MV-4-11 (cell line): ENCODE measurements at regions not wholly inside any gene's neighbourhood (a gene's known extent, or its start where the extent isn't known, plus 50 kb on each side); places are given as distances from the start of the nearest gene placed in this dataset.
A peak's percentile ranks its signal among the peaks of the same experiment; 100 is the strongest.

Source experiments
- DNase-seq: peaks from one replicate; lab custom pipeline; 2025; lab: John Stamatoyannopoulos, UW

DNA sequence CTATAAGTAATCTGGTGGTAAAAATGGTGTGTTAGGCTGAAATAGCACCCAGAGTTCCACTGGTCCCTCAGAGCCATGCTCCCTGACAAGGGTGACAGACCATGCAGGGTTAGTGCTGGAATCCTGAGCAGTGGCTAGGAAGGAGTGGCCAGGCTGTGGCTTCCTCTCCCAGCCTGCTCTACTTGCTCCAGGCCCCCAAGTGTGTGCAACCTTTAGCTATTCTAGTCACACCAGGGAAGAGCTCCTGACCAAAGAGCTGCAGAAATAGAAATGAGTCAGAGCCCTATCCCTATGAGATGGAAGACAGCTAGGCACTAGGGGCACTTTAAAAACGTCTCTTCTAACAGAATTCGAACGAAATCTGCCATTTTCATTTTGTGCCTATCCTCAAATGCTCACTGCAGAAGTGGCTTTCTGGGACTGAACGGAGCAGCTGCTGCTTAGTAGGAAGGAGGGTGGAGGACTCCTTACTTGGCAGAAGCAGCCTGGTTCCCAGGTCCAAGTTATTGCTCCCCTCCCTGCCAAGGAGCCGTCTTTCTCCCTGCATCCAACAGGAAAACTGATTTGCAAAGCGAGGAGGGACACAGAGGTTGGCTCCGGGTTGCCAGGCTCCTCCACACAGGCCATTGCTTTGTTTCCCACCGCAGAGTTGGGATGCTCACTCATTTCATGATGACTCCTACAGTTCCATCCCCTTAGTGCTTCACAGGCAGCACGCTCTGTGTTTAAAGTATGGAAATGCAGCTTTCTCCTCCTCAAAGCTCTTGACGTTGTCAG is 754.5 kb downstream of the C6orf118 start:
- no peak for DNase-seq

DNA sequence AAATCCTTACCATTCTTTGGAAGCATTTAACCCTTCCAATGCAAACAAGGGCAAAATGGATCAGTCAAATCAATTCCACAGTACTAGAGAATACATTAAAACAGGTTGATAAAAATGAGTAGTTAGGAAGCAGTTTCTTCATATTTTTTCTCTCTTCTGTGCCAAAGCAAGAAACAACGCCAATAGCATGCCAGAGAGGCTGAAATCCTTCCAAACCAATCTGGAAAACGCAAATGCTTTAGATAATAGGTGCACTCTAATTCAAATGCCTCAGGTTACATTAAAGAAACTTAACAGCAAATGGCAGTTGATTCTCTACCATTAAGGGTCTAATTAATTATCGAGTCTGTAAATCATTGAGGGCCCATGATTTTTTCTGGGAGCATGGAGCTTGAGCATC is 755.2 kb downstream of the C6orf118 start:
- no peak for DNase-seq

DNA sequence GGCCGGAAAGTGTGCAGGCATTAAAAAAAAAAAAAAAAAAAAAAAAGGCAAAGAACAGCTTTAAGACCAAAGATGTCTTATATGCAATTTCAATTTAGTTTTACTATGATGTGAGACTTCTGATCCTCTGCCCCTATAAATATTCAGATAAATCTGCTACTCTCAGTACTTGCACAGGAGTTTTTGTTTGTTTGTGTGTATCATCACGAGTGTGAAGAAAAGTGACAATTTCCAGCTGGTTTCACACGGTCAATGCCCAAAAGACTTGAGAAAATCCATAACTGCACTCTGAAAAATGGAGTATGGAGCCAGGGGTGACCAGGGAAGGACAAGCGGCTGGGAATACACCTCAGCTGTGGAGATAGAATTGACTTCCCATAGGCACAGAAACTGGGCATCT is 757.7 kb downstream of the C6orf118 start:
- no peak for DNase-seq

DNA sequence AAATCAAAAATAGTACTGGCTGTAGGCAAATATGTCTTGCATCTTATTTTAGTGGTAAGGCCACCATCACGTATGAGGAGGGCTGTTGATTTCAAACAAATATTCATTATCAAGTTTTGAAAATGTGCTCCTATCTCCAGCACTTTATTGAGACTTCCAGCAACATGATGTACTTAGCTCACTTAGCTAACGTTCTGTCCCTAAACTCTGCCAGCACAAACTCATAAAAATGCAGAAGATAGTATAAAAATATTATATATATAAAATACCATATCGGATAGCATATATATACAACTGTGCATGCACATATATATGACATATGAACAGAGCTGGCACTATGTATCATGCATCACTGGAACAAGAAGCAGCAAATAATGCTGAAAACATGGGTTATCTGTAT is 762.3 kb downstream of the C6orf118 start:
- DNase-seq: no peak

DNA sequence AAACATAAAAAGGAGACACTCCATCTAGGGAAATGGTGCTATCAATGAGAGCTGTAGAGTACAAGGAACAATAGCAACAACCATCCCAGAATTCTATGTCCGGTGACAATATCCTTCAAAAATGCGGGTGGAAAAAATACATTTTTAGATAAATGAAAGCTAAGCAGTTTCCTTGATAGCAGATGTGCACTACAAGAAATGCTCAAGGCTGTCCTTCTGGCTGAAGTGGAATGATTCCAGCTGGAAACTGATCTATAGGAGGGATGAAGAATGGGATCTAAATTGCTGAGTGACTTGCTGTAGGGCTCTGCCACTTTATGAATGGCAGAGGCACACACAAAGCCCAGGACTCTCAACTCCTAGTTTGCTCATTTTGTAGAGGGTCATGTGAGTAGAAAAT is 763.1 kb downstream of the C6orf118 start:
- no peak for DNase-seq

DNA sequence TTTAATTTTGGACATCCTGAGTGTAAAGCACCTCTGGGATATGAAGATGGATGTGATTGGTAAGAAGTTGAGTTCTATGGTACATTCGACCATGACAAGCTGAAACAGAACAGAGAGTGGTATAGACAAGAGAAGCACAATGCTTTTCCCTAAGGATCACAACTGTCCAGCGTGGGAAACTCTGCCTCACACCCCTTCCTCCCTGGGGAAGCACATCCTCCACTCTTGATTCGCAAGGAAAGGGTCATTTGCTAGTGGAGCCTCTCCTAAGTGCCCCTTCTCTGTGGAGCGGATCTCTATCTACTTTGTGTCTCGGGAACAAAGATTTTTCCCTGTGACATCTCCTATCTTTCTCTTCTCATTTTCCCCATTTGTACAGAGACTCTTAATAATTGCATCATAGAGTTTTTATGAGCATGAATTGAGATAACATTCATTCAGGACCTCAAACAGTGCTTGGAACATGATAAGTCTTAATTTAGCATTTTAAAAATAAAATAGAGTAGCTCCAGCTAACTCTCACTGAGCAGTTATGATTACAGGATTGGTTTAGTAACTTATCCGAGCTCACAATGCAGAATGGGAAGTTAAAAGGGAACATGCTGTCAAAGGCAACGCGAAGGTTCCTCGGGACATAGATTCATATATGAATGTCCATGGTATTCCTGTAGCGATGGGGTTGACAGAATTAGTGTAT is 775.2 kb downstream of the C6orf118 start:
- DNase-seq: no peak

DNA sequence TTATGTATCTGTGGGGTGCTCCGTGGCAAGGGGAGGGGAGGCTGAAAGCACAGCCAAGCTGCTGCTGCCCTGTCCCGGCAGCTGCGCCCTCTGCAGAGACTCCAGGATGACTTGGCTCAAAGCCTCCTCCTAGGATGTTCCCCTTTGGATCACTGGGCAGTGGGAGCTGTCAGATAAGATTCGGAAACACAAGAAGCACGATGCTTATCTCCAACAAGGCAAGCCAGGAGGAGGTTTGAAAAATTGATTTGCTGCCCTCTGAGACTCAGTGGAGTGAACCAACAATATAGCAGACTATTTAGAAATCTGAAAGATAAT is 776.4 kb downstream of the C6orf118 start:
- no peak for DNase-seq

DNA sequence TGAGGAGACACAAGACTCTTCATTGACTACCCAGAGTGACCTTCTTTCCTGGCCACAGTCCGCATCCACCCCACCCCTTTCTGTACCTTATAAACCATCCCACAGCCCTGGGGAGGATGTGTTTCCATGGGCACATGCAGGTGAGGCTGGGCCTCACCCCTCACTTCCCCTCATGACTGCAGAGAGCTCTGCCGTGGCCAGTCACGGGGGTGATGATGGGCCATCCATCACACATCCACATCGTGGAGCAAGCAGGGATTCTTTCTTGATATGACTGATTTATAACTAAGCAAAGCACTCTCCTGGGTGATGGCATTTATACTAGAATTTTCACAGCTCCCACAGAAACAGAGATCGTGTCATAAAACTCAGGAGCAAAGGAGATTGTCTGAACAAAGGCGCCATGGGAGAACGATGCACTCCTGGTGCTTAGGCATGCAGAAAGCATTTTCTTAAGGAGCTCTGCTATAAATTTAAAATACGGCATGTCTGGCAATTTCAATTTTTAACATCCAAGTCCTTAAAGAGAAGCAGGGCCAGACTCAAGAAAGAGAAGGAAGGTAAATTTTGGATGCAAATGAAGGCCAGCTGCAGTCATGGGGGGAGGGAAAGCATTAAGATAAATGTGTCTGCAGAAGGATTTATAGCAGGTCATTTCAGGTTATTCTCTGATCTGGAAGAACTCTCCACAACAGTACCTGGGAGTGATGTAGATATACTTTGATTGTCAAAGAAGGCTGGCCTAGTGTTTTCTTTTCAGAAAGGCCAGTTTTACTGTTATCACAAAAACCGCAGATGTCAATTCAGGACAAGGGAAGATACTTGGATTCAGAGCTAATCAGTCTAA is 777.0 kb downstream of the C6orf118 start:
- DNase-seq: no peak

DNA sequence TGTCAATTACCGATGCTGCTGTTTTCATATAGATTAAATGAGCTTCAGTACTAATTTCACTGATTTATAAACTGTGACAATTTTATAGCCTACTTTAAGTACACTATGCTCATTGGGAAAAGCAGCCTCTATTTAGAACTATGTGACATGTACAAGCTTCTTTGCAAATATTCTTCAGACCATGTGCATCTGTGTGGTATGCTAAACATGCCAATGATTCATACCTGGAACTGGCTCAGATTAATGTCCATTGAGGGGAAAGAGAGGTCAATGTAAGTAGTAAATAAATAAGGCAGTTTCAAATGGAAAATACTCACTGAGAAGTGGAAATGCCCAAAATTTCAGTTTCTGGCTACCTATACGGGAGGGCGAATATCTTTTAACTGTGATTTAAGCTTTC is 777.7 kb downstream of the C6orf118 start:
- DNase-seq: no peak

DNA sequence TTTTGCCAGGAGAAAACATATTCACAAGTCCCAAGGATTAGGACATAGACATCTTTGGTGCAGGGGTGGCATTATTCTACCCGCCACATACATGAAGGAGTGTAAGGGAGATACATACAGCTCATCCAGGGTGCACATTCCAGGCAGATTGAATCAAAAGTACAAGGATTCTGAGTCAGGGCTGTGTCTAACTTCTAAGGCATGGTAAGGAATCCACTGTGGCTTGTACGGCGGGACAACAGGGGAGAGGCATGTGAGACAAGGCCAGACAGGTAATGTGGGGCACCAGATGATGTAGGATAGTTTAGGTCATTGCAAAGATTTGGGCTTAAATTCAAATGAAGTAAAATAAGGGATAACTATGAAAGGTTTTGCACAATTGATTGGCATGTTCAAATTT is 780.9 kb downstream of the C6orf118 start:
- no peak for DNase-seq

DNA sequence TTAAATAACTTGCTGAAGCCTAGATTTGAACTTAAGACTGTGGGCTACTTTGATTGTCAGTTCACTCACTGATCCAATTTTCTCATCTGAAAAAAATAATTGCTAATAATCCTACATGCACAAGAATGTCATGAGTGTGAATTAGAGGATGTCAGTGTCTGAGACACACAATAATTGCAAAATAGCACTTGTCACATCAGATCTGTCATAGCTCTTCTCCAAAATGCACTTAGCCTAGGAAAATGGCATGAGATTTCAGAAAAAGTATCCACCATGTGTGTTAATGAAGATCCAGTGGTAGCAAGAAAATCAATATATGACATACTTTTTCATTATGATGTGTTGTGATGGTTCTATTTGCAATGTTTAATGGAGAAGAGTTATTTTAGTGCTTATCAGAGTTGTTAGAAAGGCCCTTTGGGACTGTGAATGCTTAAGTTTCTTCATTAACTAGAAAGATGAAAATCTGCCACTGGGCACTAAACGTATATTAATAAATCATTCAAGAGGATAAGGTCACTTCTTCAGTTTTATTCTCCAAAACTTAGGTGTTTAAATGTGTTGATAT is 786.2 kb downstream of the C6orf118 start:
- no peak for DNase-seq

DNA sequence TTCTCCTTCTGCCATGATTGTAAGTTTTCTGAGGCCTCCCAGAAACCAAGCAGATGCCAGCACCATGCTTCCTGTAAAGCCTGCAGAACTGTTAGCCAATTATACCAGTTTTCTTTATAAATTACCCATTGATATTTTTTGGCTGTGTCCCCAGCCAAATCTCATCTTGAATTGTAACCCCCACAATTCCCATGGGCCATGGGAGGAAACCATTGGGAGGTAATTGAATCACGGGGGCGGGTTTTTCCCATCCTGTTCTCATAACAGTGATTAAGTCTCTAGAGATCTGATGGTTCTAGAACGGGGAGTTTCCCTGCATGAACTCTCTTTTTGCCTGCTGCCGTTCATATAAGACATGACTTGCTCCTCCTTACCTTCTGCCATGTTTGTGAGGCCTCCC is 788.5 kb downstream of the C6orf118 start:
- DNase-seq: no peak

DNA sequence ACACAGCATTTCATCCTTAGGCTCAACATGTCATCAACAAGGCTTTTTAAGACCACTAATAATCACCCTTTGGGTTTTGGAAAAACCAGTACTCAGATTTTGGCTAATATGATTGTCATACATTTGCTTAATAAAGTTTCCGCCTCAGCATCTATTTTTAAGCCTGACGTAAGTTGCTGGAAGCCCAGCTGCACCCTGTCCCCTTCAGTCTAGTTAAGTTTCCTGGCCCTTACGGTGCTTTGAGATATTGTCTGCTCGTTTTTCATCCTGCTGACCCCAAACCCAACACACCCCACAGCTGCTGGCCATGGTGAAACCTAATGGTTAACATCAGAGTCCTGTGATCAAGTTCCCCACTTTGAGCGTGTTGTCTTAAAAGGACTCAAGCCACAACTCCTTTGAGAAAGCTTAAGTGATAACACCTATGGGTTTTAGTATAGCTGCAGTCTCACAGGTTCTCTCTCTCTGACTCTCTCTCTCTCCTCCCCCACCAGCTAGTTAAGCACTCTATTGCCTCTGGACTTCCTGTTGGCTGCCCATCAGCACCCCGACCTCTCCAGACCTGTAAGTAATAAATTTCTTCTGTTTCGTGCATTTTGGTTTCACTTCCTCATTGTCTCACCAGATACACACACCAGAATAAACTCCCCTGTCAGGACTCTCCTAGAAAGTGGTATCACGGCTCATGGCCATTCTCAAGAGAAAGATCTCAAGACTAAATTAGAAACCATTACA is 802.0 kb downstream of the C6orf118 start:
- peak; percentile 47 for DNase-seq

DNA sequence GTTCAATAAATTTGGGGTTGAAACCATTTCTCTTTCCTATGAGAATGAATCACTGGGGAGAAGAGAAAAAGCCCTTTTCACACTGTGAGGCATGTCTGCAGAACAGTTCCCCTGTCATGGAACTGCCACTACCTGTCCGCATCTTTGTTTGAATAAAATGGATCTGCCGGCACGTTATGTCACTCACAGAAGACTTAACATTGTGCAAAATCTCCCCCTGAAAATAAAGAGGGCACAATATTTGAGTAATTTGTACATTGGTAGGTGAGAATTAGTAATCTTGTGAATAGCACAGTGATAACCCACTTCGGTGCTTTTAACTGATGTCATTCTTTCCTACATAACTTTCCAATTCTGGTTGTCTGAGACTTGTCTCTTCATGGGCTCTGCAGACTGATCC is 804.0 kb downstream of the C6orf118 start:
- no peak for DNase-seq

DNA sequence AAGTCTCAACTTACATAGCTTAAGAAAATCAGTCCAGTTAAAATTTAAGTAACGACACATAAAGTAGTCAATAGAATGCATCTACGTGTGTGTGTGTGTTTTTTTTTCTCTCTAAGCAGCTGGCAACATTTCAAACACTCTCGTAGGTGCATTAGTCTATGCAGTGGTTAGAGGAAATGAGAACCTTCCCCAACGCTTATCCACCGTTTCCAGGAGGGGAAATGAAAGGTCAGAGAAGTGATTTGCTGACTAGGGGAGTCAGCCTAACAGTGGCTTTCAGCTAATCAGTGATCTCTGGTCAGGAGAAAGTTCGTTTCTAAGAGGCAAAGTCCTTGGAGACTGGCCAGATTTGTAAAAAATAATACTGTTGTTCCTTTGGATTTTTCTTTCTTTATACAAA is 806.6 kb downstream of the C6orf118 start:
- DNase-seq: no peak

DNA sequence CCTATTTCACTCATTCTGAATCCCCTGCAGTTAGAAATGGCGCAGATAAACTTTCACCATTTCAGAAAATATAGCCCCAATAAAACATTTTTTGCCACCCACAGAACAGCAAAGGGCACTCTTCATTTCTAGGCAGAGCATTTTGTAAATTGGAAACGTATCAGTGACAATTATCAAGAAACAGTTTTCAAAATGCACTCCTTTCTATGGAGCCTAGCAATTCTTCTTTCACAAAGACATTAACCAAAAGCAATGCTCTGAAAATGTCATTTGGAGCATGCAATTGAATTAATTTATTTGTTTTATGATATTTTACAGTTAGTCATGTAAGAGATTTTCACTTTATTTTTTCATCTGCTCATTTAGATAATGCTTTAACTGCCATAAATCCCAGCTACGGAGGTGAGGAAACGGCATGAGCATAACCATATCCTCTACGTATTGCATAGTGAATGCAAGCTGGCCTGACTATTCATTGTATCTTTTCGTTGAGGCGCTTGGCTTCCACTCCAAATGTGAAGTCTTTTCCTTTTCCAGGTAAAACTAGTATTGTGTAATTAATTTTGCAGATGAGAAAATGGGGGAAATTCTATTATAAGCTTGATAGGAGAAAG is 813.4 kb downstream of the C6orf118 start:
- DNase-seq: no peak

DNA sequence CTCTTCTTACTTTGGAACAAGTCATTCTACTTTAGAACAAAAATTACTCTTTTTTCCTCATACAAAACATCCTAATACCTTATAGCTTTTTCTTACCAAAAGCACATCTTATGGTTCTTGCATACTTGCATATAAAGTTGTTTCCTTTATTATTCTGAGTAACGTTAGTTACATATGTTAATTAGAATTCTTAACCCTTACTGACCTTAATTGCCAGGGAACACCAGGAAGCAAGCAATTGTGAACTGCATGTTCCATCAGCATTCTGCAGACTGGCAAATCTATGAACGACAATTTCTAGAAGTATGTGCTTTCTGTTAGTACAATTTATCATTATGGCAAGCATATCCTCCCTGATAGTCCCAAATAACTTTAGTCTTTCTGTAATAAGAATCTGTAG is 831.0 kb downstream of the C6orf118 start:
- DNase-seq: no peak

DNA sequence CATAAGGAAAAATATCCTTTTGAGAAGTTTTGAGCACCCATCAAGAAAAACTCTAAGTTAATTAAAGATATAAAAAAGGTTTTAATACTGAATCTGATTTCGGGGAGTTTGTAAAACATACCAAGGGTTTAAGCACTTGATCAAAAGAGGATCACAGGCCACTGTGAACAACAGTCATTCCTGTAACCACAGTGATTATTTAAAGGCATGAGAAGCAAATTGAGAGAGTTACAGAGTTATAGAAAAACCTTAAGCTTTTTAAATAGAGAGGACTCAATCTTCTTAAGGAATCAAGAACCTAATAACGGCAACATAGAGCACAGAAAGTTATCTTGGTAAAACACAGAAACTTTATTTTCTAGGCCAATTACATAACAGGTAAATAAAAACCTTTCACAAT is 831.6 kb downstream of the C6orf118 start:
- DNase-seq: no peak

DNA sequence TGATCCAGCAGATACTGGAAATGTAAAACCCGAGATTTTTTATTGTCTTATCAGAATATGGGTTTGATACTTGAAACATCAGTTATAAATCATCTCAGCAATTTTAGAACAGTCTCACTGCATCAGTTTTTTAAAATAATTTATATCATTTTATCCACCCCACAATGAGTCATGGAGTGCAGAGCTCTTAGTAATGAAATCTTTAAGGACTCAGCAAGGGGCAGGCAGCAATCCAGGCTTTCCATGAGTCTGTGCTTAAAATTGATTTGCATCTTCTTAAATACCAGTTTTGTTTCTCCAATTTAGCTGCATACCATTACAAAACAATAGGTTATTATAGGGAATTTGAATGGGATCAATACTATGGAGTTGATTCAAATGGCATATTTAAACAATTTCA is 832.3 kb downstream of the C6orf118 start:
- DNase-seq: no peak

DNA sequence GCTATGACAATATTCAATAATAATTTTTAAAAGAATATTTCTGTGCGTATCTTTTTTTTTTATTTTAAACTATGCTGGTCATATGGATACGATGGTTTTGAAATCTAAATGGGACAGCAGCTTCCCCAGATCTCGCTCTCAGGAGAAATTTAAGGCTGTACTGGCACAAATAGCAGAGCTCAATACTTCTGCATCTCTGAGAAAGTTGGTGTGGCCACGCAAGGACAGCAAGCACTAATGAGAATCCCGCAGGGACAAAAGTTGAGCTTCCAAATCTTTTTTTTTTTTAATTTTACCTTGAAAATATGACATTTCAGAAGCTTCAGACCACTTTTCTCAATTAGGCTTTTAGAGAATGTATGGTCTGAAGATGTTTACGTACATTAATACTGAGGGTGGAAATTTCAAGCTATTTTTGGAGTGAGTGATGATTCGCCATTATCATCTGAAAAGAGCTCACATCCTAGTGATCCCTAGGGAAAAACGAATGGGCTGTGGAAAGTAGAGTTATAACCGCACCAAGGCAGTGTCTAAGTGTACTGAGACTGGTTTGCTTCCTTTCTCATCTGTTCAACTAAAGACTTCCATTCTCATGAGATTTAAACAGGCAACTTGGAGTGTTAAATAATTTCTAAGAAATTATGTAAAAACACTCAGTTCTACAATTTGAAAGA is 840.0 kb downstream of the C6orf118 start:
- DNase-seq: no peak

DNA sequence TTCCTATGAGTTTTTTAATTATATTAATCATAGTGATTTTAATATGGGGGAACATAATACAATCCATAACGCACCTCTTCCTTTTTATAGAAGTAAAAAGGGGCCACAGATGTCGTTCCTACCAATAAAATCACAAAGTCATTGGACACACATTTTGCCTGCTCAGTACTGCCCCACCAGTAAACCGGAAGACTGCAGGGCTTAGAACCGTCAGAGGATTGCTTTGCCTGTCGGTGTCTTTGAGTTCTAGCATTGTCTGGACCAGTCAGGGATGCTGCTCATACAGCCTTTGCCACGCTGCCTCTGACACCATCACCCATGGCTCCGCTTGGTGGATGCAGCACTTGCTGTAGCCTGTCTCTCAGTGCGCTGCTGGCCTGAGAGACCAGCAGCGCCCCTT is 853.6 kb downstream of the C6orf118 start:
- no peak for DNase-seq
